Ovary (tissue), 3 donors: ENCODE measurements at regions not wholly inside any gene's neighbourhood (a gene's known extent, or its start where the extent isn't known, plus 50 kb on each side); places are given as distances from the start of the nearest gene placed in this dataset.

Experiments used
- CTCF ChIP-seq, 3 donors: fragments of 450-650 bp in 2 of 3; fragments of 200-600 bp in 1 of 3; IDR thresholded peaks; one replicate each; pipeline versions ENCODE4 v1.5.1 to v1.8.0; 2016 to 2022; ENCODE audit warnings: antibody characterized with exemption in 3 of 3, mild to moderate bottlenecking in 1 of 3
- EP300 ChIP-seq: sonication (generic); formaldehyde crosslinking; IDR thresholded peaks from one replicate; pipeline ENCODE4 v1.6.1; 2017; ENCODE audit warnings: antibody characterized with exemption
- POLR2A ChIP-seq: fragments of 450-650 bp; IDR thresholded peaks from one replicate; pipeline ENCODE4 v1.6.1; 2017; ENCODE audit warnings: antibody characterized with exemption, mild to moderate bottlenecking, moderate library complexity
- donor health status: DM: no; HTN: no; CAD: no.

- TF ChIP-seq EP300 (no peak), CTCF (IDR thresholded peaks at IDR 0.05) (no peak), POLR2A (no peak)
Observed at GRCh38 chr4:181823183-181823582, 420.0 kb upstream of the TENM3 start.
